H1 (cell line): ENCODE measurements at regions not wholly inside any gene's neighbourhood (a gene's known extent, or its start where the extent isn't known, plus 50 kb on each side); places are given as distances from the start of the nearest gene placed in this dataset.

ENCODE experiments used
- CTCF ChIA-PET: fragments of 300-600 bp; sonication (Branson Sonifier 250); formaldehyde crosslinking; loops from one replicate; lab custom pipeline; 2021; ENCODE audit not compliant: partially characterized antibody; lab: Charles Lee
- POLR2A ChIA-PET: fragments of 300-600 bp; sonication (Branson Sonifier 250); formaldehyde crosslinking; loops from one replicate; lab custom pipeline; 2021; ENCODE audit warnings: inconsistent platforms; ENCODE audit not compliant: partially characterized antibody; lab: Charles Lee
- DNase-seq, 2 experiments: peaks; one replicate each; pipeline versions ENCODE4 v3.0.0 to v3.0.0-alpha.2; 2010 to 2022; ENCODE audit warnings: low spot score in 2 of 2, low read depth in 1 of 2, mixed read lengths in 1 of 2
- FAIRE-seq: peaks from 2 replicates; lab custom pipeline; 2011; peaks lifted over from hg19 to GRCh38; lab: Jason Lieb, UNC
- H2AFZ ChIP-seq: 2 replicates; pipeline ENCODE4 v1.8.1; 2012; ENCODE audit warnings: low read length, inconsistent platforms
- H2AK5ac ChIP-seq: 2 replicates; pipeline ENCODE4 v1.6.1; 2013; ENCODE audit warnings: low read depth, low read length
- H2BK120ac ChIP-seq: replicated peaks from 2 replicates; pipeline ENCODE3; 2013; ENCODE audit warnings: low read depth, low read length, inconsistent platforms
- H2BK12ac ChIP-seq: 2 replicates; pipeline ENCODE4 v1.6.1; 2013; ENCODE audit warnings: low read depth, low read length
- H2BK15ac ChIP-seq: 2 replicates; pipeline ENCODE4 v1.6.1; 2013; ENCODE audit warnings: low read length
- H2BK20ac ChIP-seq: 2 replicates; pipeline ENCODE4 v1.6.1; 2013; ENCODE audit warnings: low read length
- H2BK5ac ChIP-seq: 2 replicates; pipeline ENCODE4 v1.6.1; 2013; ENCODE audit warnings: low read depth, low read length
- H3K14ac ChIP-seq: 2 replicates; pipeline ENCODE4 v1.6.1; 2013; ENCODE audit warnings: inconsistent platforms; ENCODE audit not compliant: insufficient read length
- H3K18ac ChIP-seq: 2 replicates; pipeline ENCODE4 v1.6.1; 2013; ENCODE audit warnings: low read length; ENCODE audit errors: extremely low read depth
- H3K23ac ChIP-seq: 2 replicates; pipeline ENCODE4 v1.6.1; 2013; ENCODE audit warnings: inconsistent platforms; ENCODE audit not compliant: insufficient read length
- H3K23me2 ChIP-seq: 2 replicates; pipeline ENCODE4 v1.6.1; 2013; ENCODE audit warnings: low read depth, low read length
- H3K27ac ChIP-seq: 2 replicates; pipeline ENCODE4 v1.6.1; 2011; ENCODE audit warnings: low read depth, low read length, inconsistent platforms
- H3K27me3 ChIP-seq, 4 experiments: replicated peaks in 1 of 4; 1 replicate in 1 of 4; 2 replicates in 3 of 4; pipeline versions ENCODE4 v1.6.1 to v1.8.1; 2011 to 2013; ENCODE audit warnings: low read length in 3 of 4, mild to moderate bottlenecking in 3 of 4, inconsistent platforms in 2 of 4, mixed read lengths in 2 of 4, moderate library complexity in 1 of 4; ENCODE audit not compliant: control insufficient read depth in 3 of 4, insufficient read depth in 3 of 4; ENCODE audit errors: extremely low read depth in 1 of 4
- H3K36me3 ChIP-seq, 4 experiments: 2 replicates each; pipeline versions ENCODE4 v1.6.1 to v1.8.1; 2011 to 2013; ENCODE audit warnings: mild to moderate bottlenecking in 4 of 4, low read length in 3 of 4, moderate library complexity in 2 of 4, control low read depth in 1 of 4, inconsistent platforms in 1 of 4; ENCODE audit not compliant: insufficient read depth in 4 of 4, control insufficient read depth in 2 of 4
- H3K4ac ChIP-seq: replicated peaks from 2 replicates; pipeline ENCODE3; 2013; ENCODE audit warnings: low read length, low read depth, mixed read lengths, inconsistent platforms; ENCODE audit not compliant: insufficient read length
- H3K4me1 ChIP-seq, 4 experiments: replicated peaks in 1 of 4; 1 replicate in 1 of 4; 2 replicates in 3 of 4; pipeline versions ENCODE4 v1.6.1 to v1.8.1; 2011 to 2013; ENCODE audit warnings: low read length in 3 of 4, inconsistent platforms in 2 of 4, mixed read lengths in 1 of 4; ENCODE audit not compliant: insufficient read depth in 4 of 4, control insufficient read depth in 3 of 4
- H3K4me2 ChIP-seq, 2 experiments: 2 replicates each; pipeline versions ENCODE4 v1.6.1 to v1.8.1; 2011 to 2013; ENCODE audit warnings: low read depth in 2 of 2, low read length in 2 of 2, control low read depth in 1 of 2, inconsistent platforms in 1 of 2, mild to moderate bottlenecking in 1 of 2; ENCODE audit not compliant: insufficient read depth in 1 of 2
- H3K4me3 ChIP-seq, 4 experiments: fragments of 200-600, 300-600 bp in 1 of 4; sonication (generic), shearing (Covaris generic), sonication (Bioruptor Twin) in 1 of 4; 2 replicates each; pipeline versions ENCODE4 v1.5.1 to v1.8.1; 2011 to 2016; ENCODE audit warnings: low read length in 4 of 4, low read depth in 3 of 4, control low read depth in 2 of 4, inconsistent platforms in 2 of 4, mild to moderate bottlenecking in 2 of 4, mixed read lengths in 1 of 4, moderate library complexity in 1 of 4; ENCODE audit not compliant: insufficient read depth in 2 of 4; ENCODE audit errors: extremely low read depth in 1 of 4
- H3K56ac ChIP-seq: replicated peaks from 2 replicates; pipeline ENCODE3; 2013; ENCODE audit warnings: low read depth, mild to moderate bottlenecking, mixed read lengths, low read length, inconsistent platforms; ENCODE audit not compliant: insufficient read length
- H3K79me1 ChIP-seq: 2 replicates; pipeline ENCODE4 v1.6.1; 2013; ENCODE audit warnings: low read depth, low read length, control low read depth
- H3K79me2 ChIP-seq, 2 experiments: 2 replicates each; pipeline versions ENCODE4 v1.6.1 to v1.8.1; 2012 to 2013; ENCODE audit warnings: low read length in 2 of 2, mild to moderate bottlenecking in 2 of 2, inconsistent platforms in 1 of 2; ENCODE audit not compliant: insufficient read depth in 2 of 2, control insufficient read depth in 1 of 2
- H3K9ac ChIP-seq, 4 experiments: replicated peaks in 1 of 4; 1 replicate in 1 of 4; 2 replicates in 3 of 4; pipeline versions ENCODE4 v1.6.1 to v1.8.1; 2011 to 2013; ENCODE audit warnings: low read depth in 3 of 4, low read length in 3 of 4, control low read depth in 2 of 4, mild to moderate bottlenecking in 2 of 4, moderate library complexity in 2 of 4, inconsistent platforms in 1 of 4; ENCODE audit errors: extremely low read depth in 1 of 4
- H3K9me3 ChIP-seq, 2 experiments: 2 replicates each; pipeline versions ENCODE4 v1.6.1 to v1.8.1; 2012 to 2013; ENCODE audit warnings: mild to moderate bottlenecking in 2 of 2, moderate library complexity in 2 of 2, control low read depth in 1 of 2, inconsistent platforms in 1 of 2, low read depth in 1 of 2, low read length in 1 of 2, mixed read lengths in 1 of 2; ENCODE audit not compliant: insufficient read depth in 2 of 2
- H4K20me1 ChIP-seq, 2 experiments: replicated peaks in 1 of 2; 2 replicates each; pipeline versions ENCODE3 to v1.8.1; 2011 to 2013; ENCODE audit warnings: inconsistent platforms in 2 of 2, low read length in 2 of 2, mild to moderate bottlenecking in 1 of 2; ENCODE audit not compliant: insufficient read depth in 2 of 2, control insufficient read depth in 1 of 2
- H4K5ac ChIP-seq: 2 replicates; pipeline ENCODE4 v1.6.1; 2013; ENCODE audit warnings: low read length, low read depth, mixed read lengths, inconsistent platforms; ENCODE audit not compliant: insufficient read length
- H4K8ac ChIP-seq: 2 replicates; pipeline ENCODE4 v1.8.0; 2013; ENCODE audit warnings: mild to moderate bottlenecking, moderate library complexity, low read length, inconsistent platforms; ENCODE audit not compliant: insufficient read depth; ENCODE audit errors: extremely low read depth
- H4K91ac ChIP-seq: replicated peaks from 2 replicates; pipeline ENCODE3; 2013; ENCODE audit warnings: low read length, mixed read lengths, inconsistent platforms; ENCODE audit not compliant: insufficient read length
- ASH2L ChIP-seq: fragments of 200-600, 300-600 bp; sonication (generic); IDR thresholded peaks from one replicate; pipeline ENCODE4 v1.7.1; 2017; ENCODE audit warnings: low read length
- BACH1 ChIP-seq: IDR thresholded peaks from 2 replicates; pipeline ENCODE4 v1.6.1; 2012; ENCODE audit warnings: low read length, improper control_type of control experiment
- CTCF ChIP-seq, 3 experiments: IDR thresholded peaks; 1 replicate in 2 of 3; 2 replicates in 1 of 3; pipeline versions ENCODE4 v1.5.1 to v1.6.1; 2011; ENCODE audit warnings: low read length in 3 of 3, mild to moderate bottlenecking in 3 of 3, inconsistent platforms in 2 of 3, low read depth in 1 of 3, moderate library complexity in 1 of 3; ENCODE audit not compliant: insufficient read depth in 1 of 3; ENCODE audit errors: control extremely low read depth in 1 of 3
- E2F6 ChIP-seq: IDR thresholded peaks from 2 replicates; pipeline ENCODE4 v1.6.1; 2012; ENCODE audit warnings: inconsistent platforms
- NANOG ChIP-seq: IDR thresholded peaks from 2 replicates; pipeline ENCODE4 v1.6.1; 2011; ENCODE audit warnings: low read length, low read depth, mild to moderate bottlenecking, inconsistent platforms; ENCODE audit not compliant: insufficient read depth, poor library complexity, severe bottlenecking
- TBP ChIP-seq: IDR thresholded peaks from 2 replicates; pipeline ENCODE4 v1.6.1; 2011; ENCODE audit warnings: low read depth, low read length, improper control_type of control experiment
- WGBS, 2 experiments: shearing (Covaris generic) in 1 of 2; methylation state at CpG; one replicate each; pipeline versions ENCODE4 v1.1.6 to v1.1.7; 2013 to 2015; ENCODE audit warnings: low lambda C conversion rate in 2 of 2, mixed read lengths in 2 of 2, inconsistent platforms in 1 of 2, low coverage in 1 of 2, missing lambda C conversion rate in 1 of 2; ENCODE audit not compliant: insufficient replicate concordance in 2 of 2, insufficient coverage in 1 of 2, insufficient read length in 1 of 2; ENCODE audit errors: extremely low coverage in 1 of 2, missing lambda C conversion rate in 1 of 2; 5-methylcytosine and 5-hydroxymethylcytosine counted together

GRCh38 chr6:76416821-76417605 lies 344.6 kb upstream of the IMPG1 start:
- H4K20me1 ChIP-seq, result peaks cover 0 to 1% of the 10 kb centered on the region in 2 experiments
- ChIA-PET CTCF (interaction anchor here (0.5 kb wide), 1 partner anchor 440 kb away, joined by 3 read pairs; no protein-coding TSS in a partner anchor), POLR2A (no interaction called here)
- TF ChIP-seq TBP (no peak), ASH2L (no peak), NANOG (no peak), E2F6 (no peak), CTCF (IDR thresholded peaks at IDR 0.05; ENCODE audit: control extremely low read depth in 1 of 3, insufficient read depth in 1 of 3, low read depth in 1 of 3, low read length in 3 of 3) (no peak), BACH1 (no peak)
- FAIRE-seq, result no peak
- H3K14ac ChIP-seq, result no peak overlapping the region
- no peak overlapping the region for H2AFZ ChIP-seq
- no peak overlapping the region for H3K4me2 ChIP-seq
- no peaks in the 10 kb centered on the region for H3K36me3 ChIP-seq
- H2BK15ac ChIP-seq, result no peak overlapping the region
- H2BK120ac ChIP-seq, result no peak overlapping the region
- H4K91ac ChIP-seq, result no peak overlapping the region
- H3K23ac ChIP-seq, result no peak overlapping the region
- no peak overlapping the region for H3K9ac ChIP-seq
- H4K5ac ChIP-seq, result no peak overlapping the region
- no peak overlapping the region for H2BK12ac ChIP-seq
- WGBS, 2 experiments, result 89% methylated on average over 5 of the region's 5 CpGs; no CpG with 5 or more reads in 1 of the 2 experiments
- H2AK5ac ChIP-seq, result no peak overlapping the region
- H2BK20ac ChIP-seq, result no peak overlapping the region
- no peak overlapping the region for H4K8ac ChIP-seq
- no peak for DNase-seq
- H2BK5ac ChIP-seq, result no peak overlapping the region
- H3K23me2 ChIP-seq, result no peaks in the 10 kb centered on the region
- H3K4me1 ChIP-seq, result no peaks in the 10 kb centered on the region
- H3K4ac ChIP-seq, result no peak overlapping the region
- H3K27ac ChIP-seq, result no peak overlapping the region
- H3K9me3 ChIP-seq, result no peaks in the 10 kb centered on the region
- H3K56ac ChIP-seq, result no peak overlapping the region
- H3K4me3 ChIP-seq, result no peak overlapping the region
- no peaks in the 10 kb centered on the region for H3K79me1 ChIP-seq
- peaks cover 0 to 20% (median 14%) of the 10 kb centered on the region in 4 experiments; a peak in 6 of 7 replicates for H3K27me3 ChIP-seq
- H3K79me2 ChIP-seq, result no peaks in the 10 kb centered on the region
- no peak overlapping the region for H3K18ac ChIP-seq
